ENCODE measurements at regions not wholly inside any gene's neighbourhood (a gene's known extent, or its start where the extent isn't known, plus 50 kb on each side); places are given as distances from the start of the nearest gene placed in this dataset.

DNA sequence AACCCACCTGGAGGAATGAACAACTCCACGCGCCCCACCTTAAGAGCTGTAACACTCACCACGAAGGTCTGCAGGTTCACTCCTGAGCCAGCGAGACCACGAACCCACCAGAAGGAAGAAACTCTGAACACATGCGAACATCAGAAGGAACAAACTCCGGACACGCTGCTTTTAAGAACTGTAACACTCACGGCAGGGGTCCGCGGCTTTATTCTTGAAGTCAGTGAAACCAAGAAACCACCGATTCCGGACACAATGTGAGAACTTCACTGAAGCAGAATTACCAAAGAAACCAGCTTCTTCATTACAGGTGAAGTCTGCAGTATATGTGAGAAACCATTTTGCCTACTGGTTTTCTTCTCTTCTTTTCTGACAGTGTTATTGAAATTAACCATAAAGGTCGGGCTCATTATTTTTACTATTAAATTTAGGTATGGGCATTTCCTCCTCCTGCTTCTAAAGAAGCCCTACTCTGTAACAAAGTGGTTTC lies 303.0 kb downstream of the KCNA4 start:
- TF ChIP-seq, protein P1, sequence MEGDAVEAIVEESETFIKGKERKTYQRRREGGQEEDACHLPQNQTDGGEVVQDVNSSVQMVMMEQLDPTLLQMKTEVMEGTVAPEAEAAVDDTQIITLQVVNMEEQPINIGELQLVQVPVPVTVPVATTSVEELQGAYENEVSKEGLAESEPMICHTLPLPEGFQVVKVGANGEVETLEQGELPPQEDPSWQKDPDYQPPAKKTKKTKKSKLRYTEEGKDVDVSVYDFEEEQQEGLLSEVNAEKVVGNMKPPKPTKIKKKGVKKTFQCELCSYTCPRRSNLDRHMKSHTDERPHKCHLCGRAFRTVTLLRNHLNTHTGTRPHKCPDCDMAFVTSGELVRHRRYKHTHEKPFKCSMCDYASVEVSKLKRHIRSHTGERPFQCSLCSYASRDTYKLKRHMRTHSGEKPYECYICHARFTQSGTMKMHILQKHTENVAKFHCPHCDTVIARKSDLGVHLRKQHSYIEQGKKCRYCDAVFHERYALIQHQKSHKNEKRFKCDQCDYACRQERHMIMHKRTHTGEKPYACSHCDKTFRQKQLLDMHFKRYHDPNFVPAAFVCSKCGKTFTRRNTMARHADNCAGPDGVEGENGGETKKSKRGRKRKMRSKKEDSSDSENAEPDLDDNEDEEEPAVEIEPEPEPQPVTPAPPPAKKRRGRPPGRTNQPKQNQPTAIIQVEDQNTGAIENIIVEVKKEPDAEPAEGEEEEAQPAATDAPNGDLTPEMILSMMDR (IDR thresholded peaks at IDR 0.05) = no peak
- TF ChIP-seq EZH2 (IDR thresholded peaks at IDR 0.05; ENCODE audit: borderline replicate concordance, insufficient read depth, low read depth, low read length, poor library complexity, severe bottlenecking) = no peak
- intact Hi-C loops (cut with micrococcal nuclease) = no loop called here
- no peaks in the 10 kb centered on the region for H4K20me1 ChIP-seq (ENCODE audit: control insufficient read depth, insufficient read depth, low read length, poor library complexity, severe bottlenecking)
- ChIA-PET POLR2A (no interaction called here), CTCF (no interaction called here)
- 93% methylated on average over 9 of the region's 14 CpGs for WGBS (ENCODE audit: insufficient coverage)
- H3K9me3 Mint-ChIP-seq (ENCODE audit: insufficient read depth) = peaks cover 6% of the 10 kb centered on the region
- no peak overlapping the region for H3K27ac Mint-ChIP-seq
- H3K4me3 Mint-ChIP-seq = no peak overlapping the region
- DNase-seq = no peak
- H2AFZ ChIP-seq (ENCODE audit: insufficient read depth, low read depth, low read length, poor library complexity, severe bottlenecking) = no peak overlapping the region
- H3K27me3 ChIP-seq (replicated peaks in 1 of 4; ENCODE audit: control extremely low read depth in 1 of 4, control insufficient read depth in 3 of 4, insufficient read depth in 4 of 4, low read length in 3 of 4) = no peaks in the 10 kb centered on the region
- no peak overlapping the region for H3K9ac ChIP-seq (ENCODE audit: low read length)
- H3K4me2 ChIP-seq (replicated peaks; ENCODE audit: low read depth, low read length, poor library complexity, severe bottlenecking) = no peak overlapping the region
- no peaks in the 10 kb centered on the region for H3K4me1 ChIP-seq (ENCODE audit: control insufficient read depth in 2 of 2, insufficient read depth in 2 of 2, low read length in 2 of 2)
- peaks cover 0 to 11% (median 0%) of the 10 kb centered on the region in 3 donors for H3K9me3 ChIP-seq (ENCODE audit: control extremely low read depth in 1 of 3, control insufficient read depth in 2 of 3, insufficient read depth in 1 of 3, low read length in 2 of 3)
- H3K27me3 Mint-ChIP-seq = no peaks in the 10 kb centered on the region
- no peak overlapping the region for H3K27ac ChIP-seq (ENCODE audit: low read length in 2 of 2)
- ATAC-seq (ENCODE audit: low read depth) = no peak
- H3K79me2 ChIP-seq (ENCODE audit: control insufficient read depth, insufficient read depth, low read length) = no peaks in the 10 kb centered on the region
- H3K36me3 ChIP-seq (replicated peaks in 1 of 2; ENCODE audit: control extremely low read depth in 1 of 2, control insufficient read depth in 1 of 2, extremely low read depth in 1 of 2, insufficient read depth in 2 of 2, low read length in 1 of 2) = no peaks in the 10 kb centered on the region
- H3K4me3 ChIP-seq (ENCODE audit: control extremely low read depth in 1 of 5, extremely low read depth in 1 of 5, insufficient read depth in 1 of 5, low read depth in 2 of 5, low read length in 4 of 5) = no peak overlapping the region
- no peaks in the 10 kb centered on the region for H3K4me1 Mint-ChIP-seq

DNA sequence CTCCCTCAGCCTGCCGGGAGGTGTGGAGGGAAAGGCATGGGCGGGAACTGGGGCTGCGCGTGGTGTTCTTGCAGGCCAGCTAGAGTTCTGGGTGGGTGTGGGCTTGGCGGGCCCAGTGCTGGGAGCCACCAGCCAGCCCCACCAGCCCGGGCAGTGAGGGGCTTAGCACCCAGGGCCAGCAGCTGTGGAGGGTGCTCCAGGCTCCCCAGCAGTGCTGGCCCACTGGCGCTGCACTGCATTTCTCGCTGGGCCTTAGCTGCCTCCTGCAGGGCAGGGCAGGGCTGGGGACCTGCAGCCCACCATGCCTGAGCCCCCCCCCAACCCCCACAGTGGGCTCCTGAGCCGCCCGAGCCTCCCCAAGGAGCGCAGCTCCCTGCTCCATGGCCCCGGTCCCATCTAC lies 304.2 kb downstream of the KCNA4 start:
- TF ChIP-seq, protein P1 (IDR thresholded peaks at IDR 0.05) = no peak
- no peak for TF ChIP-seq EZH2 (IDR thresholded peaks at IDR 0.05; ENCODE audit: borderline replicate concordance, insufficient read depth, low read depth, low read length, poor library complexity, severe bottlenecking)
- no peaks in the 10 kb centered on the region for H3K27me3 ChIP-seq (replicated peaks in 1 of 4; ENCODE audit: control extremely low read depth in 1 of 4, control insufficient read depth in 3 of 4, insufficient read depth in 4 of 4, low read length in 3 of 4)
- intact Hi-C loops (cut with micrococcal nuclease) = no loop called here
- no peak overlapping the region for H3K27ac ChIP-seq (ENCODE audit: low read length in 2 of 2)
- ATAC-seq (ENCODE audit: low read depth) = no peak
- H3K4me2 ChIP-seq (replicated peaks; ENCODE audit: low read depth, low read length, poor library complexity, severe bottlenecking) = no peak overlapping the region
- no peak overlapping the region for H2AFZ ChIP-seq (ENCODE audit: insufficient read depth, low read depth, low read length, poor library complexity, severe bottlenecking)
- H3K27me3 Mint-ChIP-seq = no peaks in the 10 kb centered on the region
- H3K36me3 ChIP-seq (replicated peaks in 1 of 2; ENCODE audit: control extremely low read depth in 1 of 2, control insufficient read depth in 1 of 2, extremely low read depth in 1 of 2, insufficient read depth in 2 of 2, low read length in 1 of 2) = no peaks in the 10 kb centered on the region
- H3K79me2 ChIP-seq (ENCODE audit: control insufficient read depth, insufficient read depth, low read length) = no peaks in the 10 kb centered on the region
- CTCF ChIA-PET = no interaction called here
- peaks cover 8% of the 10 kb centered on the region for H3K9me3 Mint-ChIP-seq (ENCODE audit: insufficient read depth)
- DNase-seq = no peak
- no peak overlapping the region for H3K27ac Mint-ChIP-seq
- no peak overlapping the region for H3K9ac ChIP-seq (ENCODE audit: low read length)
- no peaks in the 10 kb centered on the region for H3K4me1 ChIP-seq (ENCODE audit: control insufficient read depth in 2 of 2, insufficient read depth in 2 of 2, low read length in 2 of 2)
- WGBS (ENCODE audit: insufficient coverage) = 88% methylated on average over 8 of the region's 12 CpGs
- POLR2A ChIA-PET = no interaction called here
- peaks cover 0 to 11% (median 0%) of the 10 kb centered on the region in 3 donors for H3K9me3 ChIP-seq (ENCODE audit: control extremely low read depth in 1 of 3, control insufficient read depth in 2 of 3, insufficient read depth in 1 of 3, low read length in 2 of 3)
- no peaks in the 10 kb centered on the region for H4K20me1 ChIP-seq (ENCODE audit: control insufficient read depth, insufficient read depth, low read length, poor library complexity, severe bottlenecking)
- H3K4me1 Mint-ChIP-seq = no peaks in the 10 kb centered on the region
- H3K4me3 Mint-ChIP-seq = no peak overlapping the region
- no peak overlapping the region for H3K4me3 ChIP-seq (ENCODE audit: control extremely low read depth in 1 of 5, extremely low read depth in 1 of 5, insufficient read depth in 1 of 5, low read depth in 2 of 5, low read length in 4 of 5)

Data from B cell (primary cell).